IMR-90 (cell line): ENCODE measurements at regions not wholly inside any gene's neighbourhood (a gene's known extent, or its start where the extent isn't known, plus 50 kb on each side); places are given as distances from the start of the nearest gene placed in this dataset.

ENCODE experiments used
- BHLHE40 ChIP-seq: fragments of 150-350 bp; IDR thresholded peaks from 2 replicates; pipeline ENCODE4 v1.6.1; 2016; ENCODE audit warnings: mild to moderate bottlenecking, low read depth, low read length
- CHD1 ChIP-seq: IDR thresholded peaks from 2 replicates; pipeline ENCODE4 v1.6.1; 2012; ENCODE audit warnings: low read depth, low read length, improper control_type of control experiment
- CTCF ChIP-seq: conservative IDR thresholded peaks from 2 replicates; pipeline ENCODE4 v1.5.1; 2012; ENCODE audit warnings: mild to moderate bottlenecking, low read depth, low read length, improper control_type of control experiment
- ELK1 ChIP-seq: fragments of 150-350 bp; IDR thresholded peaks from 2 replicates; pipeline ENCODE4 v1.6.1; 2016; ENCODE audit warnings: low read depth, mild to moderate bottlenecking, low read length, moderate library complexity, borderline replicate concordance
- MXI1 ChIP-seq: IDR thresholded peaks from 2 replicates; pipeline ENCODE4 v1.6.1; 2012; ENCODE audit warnings: low read depth, mild to moderate bottlenecking, low read length, moderate library complexity, borderline replicate concordance
- NFE2L2 ChIP-seq: fragments of 150-350 bp; IDR thresholded peaks from 2 replicates; pipeline ENCODE4 v1.6.1; 2016; ENCODE audit warnings: low read depth, mild to moderate bottlenecking, low read length
- POLR2A ChIP-seq: IDR thresholded peaks from 2 replicates; pipeline ENCODE4 v1.6.1; 2012; ENCODE audit warnings: mild to moderate bottlenecking, low read depth, low read length
- RAD21 ChIP-seq: IDR thresholded peaks from 2 replicates; pipeline ENCODE4 v1.6.1; 2012; ENCODE audit warnings: low read length, improper control_type of control experiment
- RCOR1 ChIP-seq: IDR thresholded peaks from 2 replicates; pipeline ENCODE4 v1.6.1; 2012; ENCODE audit warnings: mild to moderate bottlenecking, low read length, improper control_type of control experiment; ENCODE audit not compliant: insufficient replicate concordance
- RFX5 ChIP-seq: IDR thresholded peaks from 2 replicates; pipeline ENCODE4 v1.8.0; 2012; ENCODE audit warnings: low read depth, mild to moderate bottlenecking, low read length, moderate library complexity
- USF2 ChIP-seq: fragments of 150-350 bp; IDR thresholded peaks from 2 replicates; pipeline ENCODE4 v1.6.1; 2017; ENCODE audit warnings: mild to moderate bottlenecking, antibody characterized with exemption, low read length, low read depth

GRCh38 chr12:68450947-68451260, 118.7 kb upstream of the MDM1 start:
- TF ChIP-seq POLR2A (no peak), CTCF (no peak), CHD1 (no peak), BHLHE40 (no peak), ELK1 (no peak), RCOR1 (no peak), MXI1 (no peak), RFX5 (no peak), RAD21 (no peak), NFE2L2 (no peak), USF2 (no peak)
